OCI-M2 (cell line): ENCODE measurements at regions not wholly inside any gene's neighbourhood (a gene's known extent, or its start where the extent isn't known, plus 50 kb on each side); places are given as distances from the start of the nearest gene placed in this dataset.

ENCODE experiments used
- DNase-seq: peaks from one replicate; lab custom pipeline; 2025; ENCODE audit not compliant: unreplicated experiment; lab: John Stamatoyannopoulos, UW

GRCh38 chr4:145427991-145428390 is 53.7 kb upstream of the SMAD1 start:
- no peak for DNase-seq

- no peak for DNase-seq
Measured at GRCh38 chr4:145427221-145427620, 54.4 kb upstream of the SMAD1 start.

- no peak for DNase-seq
Measured at GRCh38 chr4:145423017-145423708, 58.5 kb upstream of the SMAD1 start.

GRCh38 chr4:145420595-145421214 is 60.9 kb upstream of the SMAD1 start:
- no peak for DNase-seq

- no peak for DNase-seq
Measured at GRCh38 chr4:145418739-145419138, 62.9 kb upstream of the SMAD1 start.

GRCh38 chr4:145417348-145418130 is 64.1 kb upstream of the SMAD1 start:
- DNase-seq = no peak

- DNase-seq = no peak
Measured at GRCh38 chr4:145414841-145415240, 66.8 kb upstream of the SMAD1 start.

- no peak for DNase-seq
Measured at GRCh38 chr4:145414226-145414625, 67.4 kb upstream of the SMAD1 start.

- DNase-seq = no peak
Measured at GRCh38 chr4:145406970-145407369, 74.7 kb upstream of the SMAD1 start.

GRCh38 chr4:145404761-145405160 is 76.9 kb upstream of the SMAD1 start:
- no peak for DNase-seq

GRCh38 chr4:145396581-145396980 is 85.1 kb upstream of the SMAD1 start:
- no peak for DNase-seq

GRCh38 chr4:145390571-145390970 is 91.1 kb upstream of the SMAD1 start:
- DNase-seq = no peak

GRCh38 chr4:145389550-145389949 is 92.1 kb upstream of the SMAD1 start:
- no peak for DNase-seq

GRCh38 chr4:145388043-145388442 is 93.6 kb upstream of the SMAD1 start:
- no peak for DNase-seq

GRCh38 chr4:145387079-145387478 is 94.6 kb upstream of the SMAD1 start:
- no peak for DNase-seq

GRCh38 chr4:145381163-145381562 is 100.5 kb upstream of the SMAD1 start:
- DNase-seq = no peak

GRCh38 chr4:145380123-145380522 is 101.5 kb upstream of the SMAD1 start:
- DNase-seq = no peak

GRCh38 chr4:145375416-145375815 is 106.2 kb upstream of the SMAD1 start:
- DNase-seq = no peak

GRCh38 chr4:145352438-145353145 is 129.1 kb upstream of the SMAD1 start:
- no peak for DNase-seq

- no peak for DNase-seq
Measured at GRCh38 chr4:145351922-145352321, 129.7 kb upstream of the SMAD1 start.

- DNase-seq = no peak
Measured at GRCh38 chr4:145351162-145351561, 130.5 kb upstream of the SMAD1 start.

- DNase-seq = no peak
Measured at GRCh38 chr4:145348291-145348690, 133.4 kb upstream of the SMAD1 start.
